Keratinocyte (primary cell): ENCODE measurements at regions not wholly inside any gene's neighbourhood (a gene's known extent, or its start where the extent isn't known, plus 50 kb on each side); places are given as distances from the start of the nearest gene placed in this dataset.
"Not testable (repeated sequence)": the region's sequence is repeated elsewhere in the genome, so short reads cannot be mapped to it uniquely, and the experiment has no call there.

Experiments used
- CTCF ChIP-seq, 3 experiments: IDR thresholded peaks in 1 of 3; conservative IDR thresholded peaks in 1 of 3; optimal IDR thresholded peaks in 1 of 3; 2 replicates in 2 of 3; 3 replicates in 1 of 3; pipeline versions ENCODE3 to v1.5.1; 2011; ENCODE audit warnings: low read length in 3 of 3, mild to moderate bottlenecking in 3 of 3, moderate library complexity in 2 of 3, control low read depth in 1 of 3, inconsistent platforms in 1 of 3; ENCODE audit not compliant: insufficient read depth in 2 of 3; ENCODE audit errors: extremely low read depth in 1 of 3
- EZH2 ChIP-seq: IDR thresholded peaks from one replicate; pipeline ENCODE4 v1.6.1; 2012; ENCODE audit warnings: inconsistent platforms, mild to moderate bottlenecking, low read length, moderate library complexity

GRCh38 chr2:155966064-155966471 is 366.5 kb downstream of the NR4A2 start:
- not testable (repeated sequence) for TF ChIP-seq CTCF (optimal IDR thresholded peaks at IDR 0.05 in 1 of 3, IDR thresholded peaks at IDR 0.05 in 1 of 3, conservative IDR thresholded peaks at IDR 0.05 in 1 of 3; ENCODE audit: extremely low read depth in 1 of 3, insufficient read depth in 2 of 3, low read length in 3 of 3); EZH2
